GM12865 (cell line): ENCODE measurements at regions not wholly inside any gene's neighbourhood (a gene's known extent, or its start where the extent isn't known, plus 50 kb on each side); places are given as distances from the start of the nearest gene placed in this dataset.

ENCODE experiments used
- DNase-seq: peaks from one replicate; pipeline ENCODE4 v3.0.0; 2010; ENCODE audit warnings: low read depth
- H3K4me3 ChIP-seq: 2 replicates; pipeline ENCODE4 v1.5.1; 2011; ENCODE audit warnings: mild to moderate bottlenecking, low read depth, low read length, control low read depth
- TF ChIP-seq, protein P1 (sequence below): IDR thresholded peaks from 2 replicates; pipeline ENCODE4 v1.5.1; 2011; ENCODE audit warnings: low read length, control low read depth, low read depth, inconsistent platforms; ENCODE audit not compliant: insufficient read depth; ENCODE audit errors: missing control alignments

DNA sequence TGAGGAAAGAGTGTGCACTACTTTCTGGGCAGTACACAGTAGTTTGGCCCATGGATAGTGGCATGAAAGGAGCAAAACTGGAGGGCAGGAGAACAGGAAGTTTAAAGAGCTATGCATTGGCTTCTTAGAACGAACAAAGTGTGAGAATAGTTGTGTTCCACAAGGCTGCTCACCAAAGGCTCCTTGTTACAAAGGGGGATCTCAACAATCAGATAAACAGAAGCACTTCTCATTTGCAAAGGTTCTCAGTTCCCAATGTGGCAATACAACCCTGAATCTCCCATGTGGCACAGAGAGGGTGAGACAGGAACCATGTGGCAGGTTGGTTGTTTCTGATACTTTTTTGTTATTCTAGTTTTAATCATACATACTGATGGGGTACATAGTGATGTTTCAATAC lies 158.4 kb downstream of the CARTPT start:
- no peak overlapping the region for H3K4me3 ChIP-seq
- peak; percentile 37 for DNase-seq
- TF ChIP-seq, protein P1, sequence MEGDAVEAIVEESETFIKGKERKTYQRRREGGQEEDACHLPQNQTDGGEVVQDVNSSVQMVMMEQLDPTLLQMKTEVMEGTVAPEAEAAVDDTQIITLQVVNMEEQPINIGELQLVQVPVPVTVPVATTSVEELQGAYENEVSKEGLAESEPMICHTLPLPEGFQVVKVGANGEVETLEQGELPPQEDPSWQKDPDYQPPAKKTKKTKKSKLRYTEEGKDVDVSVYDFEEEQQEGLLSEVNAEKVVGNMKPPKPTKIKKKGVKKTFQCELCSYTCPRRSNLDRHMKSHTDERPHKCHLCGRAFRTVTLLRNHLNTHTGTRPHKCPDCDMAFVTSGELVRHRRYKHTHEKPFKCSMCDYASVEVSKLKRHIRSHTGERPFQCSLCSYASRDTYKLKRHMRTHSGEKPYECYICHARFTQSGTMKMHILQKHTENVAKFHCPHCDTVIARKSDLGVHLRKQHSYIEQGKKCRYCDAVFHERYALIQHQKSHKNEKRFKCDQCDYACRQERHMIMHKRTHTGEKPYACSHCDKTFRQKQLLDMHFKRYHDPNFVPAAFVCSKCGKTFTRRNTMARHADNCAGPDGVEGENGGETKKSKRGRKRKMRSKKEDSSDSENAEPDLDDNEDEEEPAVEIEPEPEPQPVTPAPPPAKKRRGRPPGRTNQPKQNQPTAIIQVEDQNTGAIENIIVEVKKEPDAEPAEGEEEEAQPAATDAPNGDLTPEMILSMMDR = no peak

DNA sequence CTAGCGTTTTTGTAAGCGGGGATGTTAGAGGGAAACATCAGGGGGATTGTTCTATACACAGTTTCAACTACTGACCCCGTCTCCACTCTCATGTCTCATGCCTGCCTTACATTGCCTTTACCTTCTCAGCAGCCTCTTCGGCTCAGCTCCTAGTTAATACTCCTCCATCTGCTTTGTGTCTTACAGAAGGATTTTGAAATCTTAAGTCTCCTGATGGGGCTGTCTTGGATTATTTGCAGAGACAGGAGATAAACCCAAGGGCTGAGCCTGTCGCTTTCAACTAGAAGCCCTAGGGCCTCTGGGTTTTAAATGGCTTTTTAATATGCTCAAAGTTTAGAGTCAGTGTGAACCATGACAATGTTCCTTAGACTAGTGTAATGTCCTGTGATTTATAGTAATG lies 161.5 kb downstream of the CARTPT start:
- H3K4me3 ChIP-seq = no peak overlapping the region
- DNase-seq = no peak
- TF ChIP-seq, protein P1 = no peak

DNA sequence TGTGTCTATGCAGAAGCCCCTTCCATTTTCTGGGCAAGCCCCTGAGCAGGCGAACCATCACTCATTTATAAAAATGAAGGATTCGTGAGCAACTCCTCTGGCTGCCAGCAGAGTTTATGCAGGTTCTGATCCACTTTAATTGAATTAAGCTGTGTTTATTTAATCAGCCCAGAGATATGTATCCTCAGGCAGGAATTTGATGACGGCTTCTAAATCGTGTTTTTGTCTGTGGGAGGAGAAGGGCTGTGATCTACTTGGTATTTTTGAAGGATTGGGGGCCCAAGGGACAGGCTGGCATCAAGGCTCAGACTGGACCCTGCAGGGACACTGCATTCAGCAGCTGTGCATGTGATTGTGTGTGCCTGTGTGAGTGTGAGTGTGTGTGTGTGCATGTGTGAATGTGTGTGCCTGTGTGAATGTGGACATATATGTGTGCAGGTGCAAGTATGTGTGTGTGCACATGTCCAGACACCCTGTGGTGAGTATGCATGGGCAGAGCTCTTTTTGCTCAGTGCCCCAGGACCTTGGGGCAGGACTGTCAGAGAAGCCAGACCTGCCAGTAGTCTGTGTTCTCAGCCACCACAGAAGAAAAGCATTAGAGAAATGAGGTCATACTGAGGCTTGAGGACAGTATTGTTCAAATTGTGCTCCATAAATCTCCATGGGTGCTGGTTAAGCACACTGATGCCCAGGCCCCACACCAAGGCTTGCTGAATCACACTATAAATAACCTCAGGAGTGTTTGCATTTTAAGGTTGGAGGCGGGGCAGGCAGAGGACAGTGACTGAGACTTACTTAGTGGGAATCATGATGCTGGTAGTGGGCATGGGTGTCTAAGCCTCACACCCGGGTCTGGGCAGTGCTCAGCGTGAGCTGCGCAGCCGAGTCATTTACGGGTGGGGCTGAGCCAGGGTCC lies 164.0 kb downstream of the CARTPT start:
- no peak for DNase-seq
- H3K4me3 ChIP-seq = no peak overlapping the region
- TF ChIP-seq, protein P1 = no peak

DNA sequence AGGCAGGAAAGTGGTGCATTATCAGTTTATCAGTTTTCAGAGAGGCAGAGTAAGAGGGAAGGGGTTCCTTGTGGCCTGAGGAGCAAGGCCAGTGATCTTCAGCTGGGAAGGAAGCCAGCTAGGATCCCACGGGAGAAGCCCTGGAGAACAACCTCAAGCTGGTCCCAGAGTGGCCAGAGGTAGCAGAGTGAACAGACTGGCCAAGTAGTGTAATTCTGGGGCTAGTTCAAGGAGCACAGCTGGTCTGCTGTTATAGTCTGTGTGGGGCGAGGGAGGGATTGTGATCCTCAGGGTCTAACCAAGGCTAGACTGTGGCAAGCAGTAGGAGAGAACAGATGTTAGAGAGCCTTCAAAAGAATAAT lies 164.6 kb downstream of the CARTPT start:
- TF ChIP-seq, protein P1 = no peak
- no peak overlapping the region for H3K4me3 ChIP-seq
- DNase-seq = no peak

DNA sequence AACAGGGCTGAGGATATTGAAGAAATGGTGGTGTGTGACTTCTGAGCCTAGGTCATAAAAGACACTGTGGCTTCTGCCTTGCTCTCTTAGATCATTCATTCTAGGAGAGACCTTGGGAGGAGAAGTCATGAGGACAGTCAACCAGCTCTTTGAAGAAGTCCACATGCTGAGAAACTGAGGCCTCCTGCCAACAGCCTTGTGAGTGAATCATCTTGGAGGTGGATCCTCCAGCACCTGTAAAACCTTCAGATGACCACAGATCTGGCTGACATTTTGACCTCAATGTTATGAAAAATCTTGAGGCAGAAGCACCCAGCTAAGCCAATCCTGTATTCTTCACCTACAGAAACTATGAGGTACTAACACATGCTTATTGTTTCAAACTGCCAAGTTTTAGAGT lies 165.9 kb downstream of the CARTPT start:
- no peak for DNase-seq
- TF ChIP-seq, protein P1 = no peak

DNA sequence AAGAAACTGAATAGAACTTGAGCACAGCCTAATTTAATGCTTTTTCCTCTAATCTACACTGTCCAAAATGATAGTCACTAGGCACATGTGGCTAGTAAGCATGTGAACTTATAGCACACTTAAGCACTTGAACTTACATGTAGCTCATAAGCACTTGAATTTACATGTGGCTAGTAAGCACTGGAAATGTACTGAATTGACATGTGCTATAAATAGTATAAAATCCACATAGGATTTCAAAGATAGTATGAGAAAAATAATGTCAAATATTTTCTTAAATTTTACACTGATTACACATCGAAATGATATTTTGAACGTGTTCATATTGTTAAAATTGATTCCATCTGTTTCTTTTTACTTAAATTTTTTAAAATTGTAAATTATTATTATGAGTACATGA lies 167.3 kb downstream of the CARTPT start:
- DNase-seq = no peak
- no peak overlapping the region for H3K4me3 ChIP-seq
- TF ChIP-seq, protein P1 = no peak

More for the DNA sequence above, 165.9 kb downstream of the CARTPT start:
- no peak overlapping the region for H3K4me3 ChIP-seq

DNA sequence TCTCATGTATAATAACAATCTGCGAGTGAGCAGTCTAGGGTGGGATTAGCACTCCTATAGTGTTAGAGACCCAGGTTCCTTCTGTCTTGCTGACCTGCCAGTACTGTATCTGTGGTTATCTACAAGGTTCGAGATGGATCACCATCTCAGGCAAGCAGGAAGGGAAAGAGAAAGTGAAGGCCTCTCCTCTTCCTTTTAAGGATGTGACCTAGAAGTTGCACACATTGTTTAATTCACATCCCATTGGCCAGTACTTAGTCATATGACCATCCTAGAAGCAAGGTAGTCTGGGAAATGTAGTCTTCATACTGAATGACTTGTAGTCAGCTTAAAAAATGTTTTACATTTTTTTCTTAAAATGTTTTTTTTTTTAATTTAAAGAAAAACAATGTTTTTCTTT lies 168.6 kb downstream of the CARTPT start:
- peak; percentile 86 for DNase-seq
- peak overlapping the region; percentile 27 for H3K4me3 ChIP-seq
- TF ChIP-seq, protein P1 = no peak
